Superior temporal gyrus (tissue), 1 donor: ENCODE measurements at regions not wholly inside any gene's neighbourhood (a gene's known extent, or its start where the extent isn't known, plus 50 kb on each side); places are given as distances from the start of the nearest gene placed in this dataset.

ENCODE experiments used
- DNase-seq: peaks from one replicate; pipeline ENCODE4 v3.0.0-alpha.2; 2016; ENCODE audit errors: extremely low spot score

DNA sequence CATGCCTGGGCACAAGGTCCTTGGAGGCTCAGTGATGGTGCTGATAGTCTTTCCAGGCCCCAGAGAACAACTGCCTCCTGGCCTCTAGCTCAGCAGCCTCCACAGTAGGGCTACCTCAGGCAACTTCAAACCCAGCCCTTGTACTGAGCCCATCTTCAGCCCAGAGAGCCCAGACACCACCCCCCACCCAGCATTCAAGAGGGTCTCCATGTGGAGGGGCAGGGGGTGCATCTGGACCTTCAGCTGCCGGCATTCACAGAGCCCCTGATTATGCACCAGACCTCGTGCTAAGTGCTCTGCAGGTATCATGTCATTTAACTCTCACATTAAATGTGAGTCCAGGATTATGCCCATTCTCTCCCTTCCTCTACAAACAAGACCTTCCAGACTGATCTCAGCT is 197.0 kb upstream of the ZC3H12A start:
- DNase-seq: no peak

DNA sequence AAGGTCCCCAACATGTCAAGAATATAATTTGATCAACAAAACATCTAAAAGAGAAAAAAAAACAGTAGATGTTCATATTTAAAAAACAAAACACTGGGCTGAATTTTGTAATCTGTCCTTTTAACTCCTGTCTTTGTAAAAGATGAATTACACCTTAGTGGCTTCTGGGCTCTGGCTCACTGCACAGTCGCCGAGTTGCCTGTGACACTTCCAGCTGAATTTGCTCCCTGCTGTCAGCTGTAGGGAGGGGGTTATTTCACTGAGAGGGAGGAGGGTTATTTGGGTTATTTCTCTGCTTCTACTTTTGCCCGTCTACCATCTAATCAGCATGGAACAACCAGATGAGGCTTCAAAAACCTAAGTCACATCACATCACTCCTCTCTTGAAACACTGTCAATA is 193.0 kb upstream of the ZC3H12A start:
- DNase-seq: no peak

DNA sequence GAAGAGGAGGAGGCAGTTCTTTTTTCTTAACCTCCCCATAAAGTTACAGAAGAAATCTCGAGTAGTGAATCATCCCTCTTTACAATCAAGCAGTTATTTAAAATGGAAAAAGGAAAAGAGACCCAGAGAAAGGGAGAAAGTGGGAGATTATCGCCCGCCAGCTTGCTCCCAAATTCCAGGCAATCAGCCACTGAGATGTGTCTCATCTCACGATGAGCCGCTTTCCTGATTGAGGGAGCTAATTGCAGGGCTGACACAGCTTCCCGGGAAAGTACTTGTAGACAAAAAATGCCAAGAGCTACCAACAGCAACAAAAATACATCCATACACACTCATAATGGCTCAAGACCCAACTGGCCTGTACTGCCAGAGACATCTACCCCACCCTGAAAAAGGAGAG is 191.6 kb upstream of the ZC3H12A start:
- no peak for DNase-seq

DNA sequence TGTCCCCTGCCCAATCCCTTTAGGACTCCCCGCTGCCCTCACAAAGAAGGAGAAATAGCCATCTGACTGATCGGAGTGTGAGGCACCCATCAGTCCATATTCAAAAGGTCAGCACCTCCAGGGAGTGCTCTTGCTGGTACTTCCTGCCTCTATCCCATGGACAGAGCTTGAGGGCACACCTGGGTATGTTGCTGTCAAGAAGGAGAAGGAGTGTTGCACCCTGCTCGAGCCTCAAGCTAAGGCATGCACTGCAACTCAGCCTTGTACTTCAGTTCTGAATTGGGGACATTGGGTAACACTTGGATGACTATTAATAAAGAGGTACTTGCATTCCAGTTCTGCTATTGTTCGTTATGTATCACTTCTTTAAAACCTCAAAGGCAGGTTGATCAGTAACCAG is 190.3 kb upstream of the ZC3H12A start:
- DNase-seq: no peak

DNA sequence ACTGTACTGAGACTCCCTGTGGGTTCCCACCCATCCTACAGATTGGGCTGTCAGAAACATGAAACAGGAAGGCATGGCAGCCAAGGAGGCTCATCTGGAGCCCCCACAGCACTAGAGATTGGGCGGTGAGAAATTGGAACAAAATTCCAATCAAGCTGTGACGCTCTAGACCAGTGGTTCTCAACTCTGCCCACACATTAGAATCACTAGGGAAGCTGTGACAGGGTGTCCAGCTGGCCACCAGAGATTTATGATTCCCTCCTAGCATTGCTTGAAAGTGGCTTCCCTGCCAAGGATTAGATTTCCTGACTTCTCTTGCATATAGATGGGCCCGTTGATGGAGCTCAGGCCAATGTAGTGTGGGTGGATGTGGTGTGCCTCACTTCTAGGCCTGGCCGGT is 187.5 kb upstream of the ZC3H12A start:
- DNase-seq: peak; percentile 56

DNA sequence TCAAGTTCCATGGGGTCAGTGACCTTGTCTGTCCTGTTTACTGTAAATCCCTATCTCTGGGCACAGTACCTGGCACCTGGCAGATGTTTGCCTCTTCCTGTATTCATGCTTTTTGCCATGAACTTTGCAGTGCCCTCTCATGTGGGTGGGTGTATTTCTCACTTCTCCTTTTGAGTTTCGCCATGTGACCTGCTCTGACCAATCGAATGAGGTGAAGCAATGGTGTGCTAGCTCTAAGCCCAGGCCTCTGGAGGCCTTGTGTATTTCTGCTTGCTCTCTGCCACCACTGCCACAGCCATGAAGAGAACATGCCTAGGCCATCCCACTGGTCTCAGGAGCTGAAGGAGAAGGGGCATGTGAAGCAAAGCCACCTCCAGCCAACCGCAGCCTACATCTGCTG is 185.5 kb upstream of the ZC3H12A start:
- DNase-seq: no peak

DNA sequence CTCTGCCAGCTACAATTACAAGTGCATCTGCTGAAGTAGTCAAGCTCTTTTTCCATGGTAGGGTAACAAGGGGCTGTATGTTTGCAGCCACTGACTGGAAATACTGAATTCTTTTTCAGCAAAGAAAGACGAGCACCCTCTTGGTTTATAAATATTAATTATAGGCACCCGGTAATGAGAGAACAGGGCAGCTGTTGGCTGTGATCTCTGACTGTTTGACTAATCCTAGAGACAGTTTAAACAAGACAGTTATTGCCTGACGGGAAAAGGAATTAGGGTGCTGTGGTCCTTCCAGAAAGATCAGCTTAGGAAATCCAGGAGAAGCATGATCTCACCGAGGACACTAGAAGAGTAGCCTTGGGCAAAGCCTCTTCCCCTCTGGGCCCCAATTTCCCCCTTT is 183.7 kb upstream of the ZC3H12A start:
- DNase-seq: no peak

DNA sequence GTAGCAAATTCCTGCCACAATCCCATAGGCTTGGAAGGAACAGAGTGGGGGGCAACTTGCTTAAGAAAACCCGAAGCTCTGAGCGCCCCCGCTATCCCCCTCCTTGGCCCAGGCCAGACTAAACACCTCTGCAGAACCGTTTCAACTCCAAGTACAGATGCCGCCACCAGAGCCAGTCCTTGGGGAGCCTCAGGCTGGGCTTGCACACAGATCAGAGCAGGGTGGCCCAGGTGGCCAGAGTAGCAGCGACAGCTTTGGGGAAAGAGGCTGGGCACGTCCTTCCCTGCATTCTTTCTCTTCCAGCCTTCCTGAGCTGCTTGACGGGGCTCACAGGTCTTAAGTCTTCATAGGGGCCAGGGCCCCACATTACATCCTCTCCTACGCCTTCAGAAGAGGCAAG is 181.6 kb upstream of the ZC3H12A start:
- no peak for DNase-seq

DNA sequence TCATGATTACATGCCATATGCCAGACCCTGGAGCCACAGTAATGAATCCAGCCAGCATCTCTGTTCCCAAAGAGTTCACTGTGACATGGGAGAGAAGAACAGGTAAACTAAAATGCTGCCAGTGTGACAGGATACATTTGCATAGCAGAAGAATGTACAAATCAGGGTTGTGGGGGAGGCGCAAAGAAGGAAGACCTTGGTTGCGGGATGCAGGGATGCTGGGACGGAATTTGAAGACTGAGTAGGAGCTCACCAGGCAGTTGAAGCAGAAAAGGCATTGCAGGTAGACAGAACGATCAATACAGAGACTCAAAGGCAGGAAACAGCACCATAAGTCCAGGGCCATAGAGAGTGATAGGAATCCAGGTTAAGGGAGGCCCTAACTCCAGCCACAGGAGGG is 180.3 kb upstream of the ZC3H12A start:
- no peak for DNase-seq

DNA sequence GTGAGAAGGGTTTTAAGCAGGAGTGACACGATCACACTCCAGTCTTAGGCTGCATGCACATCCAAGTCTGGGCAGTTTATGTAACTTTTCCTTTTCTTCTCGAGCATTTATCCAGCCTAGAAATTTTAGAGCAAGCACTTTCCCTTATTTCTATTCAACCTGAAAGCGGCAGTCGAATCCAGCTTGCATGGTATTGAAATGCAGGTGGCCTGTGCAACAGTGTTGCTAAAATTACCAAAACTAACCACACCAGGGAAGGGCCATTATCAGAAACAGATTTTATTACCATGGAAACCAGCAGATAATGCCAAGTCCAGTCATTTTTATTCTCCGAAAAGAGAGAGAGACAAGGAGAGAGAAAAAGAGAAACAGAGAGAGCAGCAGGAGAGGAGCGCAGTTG is 179.9 kb upstream of the ZC3H12A start:
- DNase-seq: peak; percentile 61

DNA sequence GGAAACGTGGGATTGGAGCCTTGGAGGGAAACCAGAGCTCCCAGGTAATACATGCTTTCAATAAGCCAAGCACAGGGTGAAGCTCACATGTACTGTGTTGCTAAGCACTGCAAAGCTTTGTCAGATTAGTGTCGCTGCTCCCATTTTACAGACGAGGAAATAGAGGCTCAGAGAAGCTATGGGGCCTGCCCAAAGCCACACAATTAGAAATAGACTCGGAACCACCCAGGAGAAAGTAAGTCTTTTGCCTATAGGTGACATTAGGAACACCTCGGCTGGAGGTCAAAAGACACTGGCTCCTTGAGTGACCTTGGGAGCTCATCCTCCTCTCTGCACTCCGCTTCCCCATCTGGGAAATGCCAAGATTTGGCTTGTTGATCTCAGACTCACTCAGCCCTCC is 175.6 kb upstream of the ZC3H12A start:
- no peak for DNase-seq

DNA sequence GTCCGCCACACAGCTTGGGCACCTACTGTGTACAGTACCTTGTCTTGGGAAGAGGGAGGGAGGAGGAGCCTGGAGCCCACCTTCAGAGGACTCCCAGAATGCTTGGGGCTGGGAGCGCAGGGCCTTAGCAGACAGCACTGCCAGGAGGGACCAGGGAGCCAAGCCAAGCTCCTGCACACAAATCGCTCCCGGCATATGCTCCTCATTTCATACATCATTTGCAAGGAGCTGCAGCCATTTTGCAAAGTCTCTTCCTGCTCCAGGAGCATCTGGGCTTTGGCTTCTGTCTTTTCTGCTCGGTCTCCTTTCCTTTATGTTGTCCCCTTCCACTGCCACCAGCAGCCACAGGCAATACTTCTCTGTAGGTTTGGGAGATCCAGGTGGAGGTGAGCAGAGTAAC is 175.2 kb upstream of the ZC3H12A start:
- no peak for DNase-seq

DNA sequence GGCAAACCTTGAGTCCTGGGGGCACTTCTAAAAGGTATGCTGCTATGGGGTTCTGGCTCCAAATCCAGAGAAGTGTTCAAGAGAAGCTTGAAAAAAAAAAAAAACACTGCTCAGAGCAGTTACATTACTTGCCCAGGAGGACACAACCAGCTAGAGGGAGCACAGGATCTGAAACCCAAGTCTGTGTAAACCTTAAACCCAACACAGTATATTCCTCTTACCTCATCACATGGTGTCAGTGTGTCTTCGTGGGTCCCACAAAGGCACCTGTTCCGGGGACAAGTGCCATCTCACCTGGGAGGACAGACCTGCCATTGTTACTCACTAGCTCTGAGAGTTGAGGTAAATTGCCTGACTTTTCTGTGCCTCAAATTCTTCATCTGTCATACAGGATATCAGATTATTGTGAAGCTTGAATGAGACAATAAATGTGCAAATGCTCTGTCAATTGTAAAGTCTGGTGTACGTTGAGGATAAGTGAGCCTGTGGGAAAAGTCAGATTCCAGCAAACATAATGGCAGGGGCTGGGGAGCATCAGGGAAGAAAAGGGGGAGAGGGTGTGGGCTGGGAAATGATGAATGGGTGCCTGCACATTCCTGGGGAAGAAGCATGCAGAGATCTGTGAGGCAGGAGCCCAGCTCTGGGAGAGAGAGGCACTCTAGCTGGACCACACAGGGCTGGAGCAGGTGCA is 170.4 kb upstream of the ZC3H12A start:
- DNase-seq: no peak

DNA sequence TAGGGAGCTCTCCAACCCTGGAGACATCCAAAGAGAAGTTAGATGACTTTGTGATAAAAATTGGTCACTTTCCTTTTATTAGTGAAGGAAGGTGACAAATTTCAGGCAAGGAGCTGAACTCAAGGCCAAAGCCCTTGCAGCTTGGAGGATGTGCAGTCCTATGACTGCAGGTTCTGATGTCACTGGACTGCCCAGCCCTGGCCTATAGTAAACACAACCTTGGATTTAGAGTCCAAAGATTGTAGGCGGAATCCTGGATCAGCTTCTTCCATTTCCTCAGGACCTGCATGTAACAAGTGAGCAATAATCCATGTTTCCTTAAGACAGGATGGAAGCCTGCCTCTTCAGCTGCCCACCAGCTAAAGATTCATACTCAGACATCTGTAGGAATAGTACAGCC is 169.3 kb upstream of the ZC3H12A start:
- no peak for DNase-seq

DNA sequence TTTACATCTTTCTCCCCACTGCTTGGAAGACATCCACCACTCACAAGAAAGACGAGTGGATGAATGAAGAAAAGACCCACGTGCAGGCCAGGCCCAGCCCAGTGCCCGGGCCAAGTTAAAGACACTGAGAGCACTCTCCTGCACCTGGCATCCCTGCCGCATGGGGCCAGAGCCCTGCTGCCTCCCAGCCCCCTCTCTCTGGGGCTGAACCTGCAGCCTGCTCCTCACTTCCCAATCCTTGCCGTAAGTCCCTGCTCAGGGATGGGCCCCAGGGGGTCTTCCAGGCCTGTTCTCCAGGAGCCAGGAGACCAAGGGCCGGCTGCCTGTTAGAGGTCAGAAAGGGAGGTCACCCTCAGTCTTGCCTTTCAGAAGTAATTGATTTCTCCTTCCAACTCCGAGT is 168.5 kb upstream of the ZC3H12A start:
- DNase-seq: no peak

DNA sequence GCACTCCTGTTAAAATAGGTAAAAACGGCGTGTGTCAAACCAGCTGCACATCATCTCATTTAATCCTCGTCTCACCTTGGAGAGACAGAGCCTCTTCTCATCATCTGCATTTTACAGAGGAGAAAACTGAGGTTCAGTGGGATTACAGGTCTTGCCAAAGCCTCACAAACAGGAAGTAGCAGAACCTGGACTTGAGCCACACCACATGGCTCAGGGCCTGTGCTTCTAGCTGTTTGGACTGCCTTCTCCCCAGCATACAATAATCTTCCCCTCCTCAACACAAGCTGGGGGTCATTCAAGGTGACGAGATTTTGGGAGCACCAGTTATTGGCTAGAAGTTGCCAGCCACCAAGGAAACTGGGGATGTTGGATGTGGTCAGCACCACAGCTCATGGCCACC is 167.9 kb upstream of the ZC3H12A start:
- DNase-seq: no peak

DNA sequence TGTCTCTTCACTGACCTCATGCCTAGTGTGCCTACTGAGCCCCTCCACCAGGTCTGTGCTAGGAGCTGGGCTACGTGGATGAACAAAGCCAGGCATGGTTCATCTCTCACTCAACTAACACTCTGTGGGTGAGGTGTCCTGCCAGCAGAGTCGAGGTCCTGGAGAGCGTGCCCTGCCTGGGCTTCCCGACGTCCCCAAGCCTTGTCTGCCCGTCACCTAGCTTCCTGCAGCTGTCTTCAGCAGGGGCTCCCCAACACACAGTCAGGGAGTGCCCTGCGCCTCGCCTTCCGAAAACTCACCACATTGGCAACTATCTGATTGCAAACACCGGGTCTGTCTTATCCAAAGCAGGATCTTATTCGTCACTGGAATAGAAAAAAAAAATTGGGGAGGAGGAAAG is 167.5 kb upstream of the ZC3H12A start:
- no peak for DNase-seq

DNA sequence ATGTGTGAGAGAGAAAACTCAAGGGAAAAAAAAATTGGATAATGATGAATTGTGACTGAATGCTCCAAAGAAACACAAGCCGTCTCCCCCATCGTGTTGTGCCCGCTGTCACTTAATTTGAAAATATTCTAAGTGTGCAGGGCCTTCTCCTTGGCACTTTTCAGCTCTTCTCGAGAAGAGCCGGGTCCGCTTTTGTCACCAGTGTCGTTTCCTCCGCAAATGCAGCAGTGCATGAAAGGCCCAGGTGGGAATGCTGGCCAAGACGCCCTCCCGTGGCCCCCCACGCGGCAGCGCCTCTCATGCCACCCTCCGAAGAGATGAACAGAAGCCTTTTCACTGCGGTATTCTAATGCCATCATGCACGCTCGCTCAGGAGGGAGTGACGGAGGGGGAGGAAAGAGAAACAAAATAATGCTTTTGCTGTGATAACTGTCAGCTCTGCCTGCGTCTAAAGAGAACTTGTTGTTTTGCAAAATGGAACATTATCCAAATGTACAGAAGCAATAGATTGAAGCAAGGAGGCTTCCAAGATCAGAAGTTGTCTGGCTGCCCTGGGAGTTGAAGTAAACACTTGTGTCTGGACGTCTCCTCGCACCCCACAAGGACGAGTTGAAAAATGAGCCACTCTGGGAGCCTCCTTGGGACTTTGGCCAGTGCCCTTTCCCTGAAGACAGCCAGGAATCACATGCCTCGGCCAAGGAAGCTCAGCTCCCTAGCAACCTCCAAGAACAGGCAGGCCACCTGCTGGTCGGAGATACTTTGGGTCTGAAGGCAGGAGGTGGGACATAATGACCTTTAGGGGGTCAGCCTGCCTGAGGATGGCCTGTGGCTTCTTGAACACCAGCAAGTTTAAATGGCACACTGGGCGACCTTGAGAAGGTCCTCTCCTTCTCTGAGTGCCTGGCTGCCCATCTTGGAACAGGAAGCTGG is 166.1 kb upstream of the ZC3H12A start:
- peak; percentile 71 for DNase-seq

DNA sequence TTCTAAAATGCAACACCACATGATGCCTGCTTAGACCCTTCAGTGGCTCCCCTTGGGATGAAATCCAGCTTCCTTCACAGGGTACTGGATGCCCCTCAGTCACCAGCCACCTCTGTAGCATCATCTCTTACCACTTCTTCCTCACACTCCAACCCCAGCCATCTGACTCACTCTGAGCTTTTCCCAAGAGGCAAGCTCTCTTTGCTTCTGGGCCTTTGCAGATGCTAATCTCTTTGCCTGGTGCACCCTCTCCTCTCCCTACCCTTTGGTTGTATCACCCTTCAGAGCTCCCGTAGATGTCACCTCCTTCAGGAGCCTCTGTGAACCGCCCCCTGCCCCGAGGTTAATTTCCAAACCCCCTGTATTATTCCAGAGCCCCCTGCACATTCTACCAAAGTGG is 164.8 kb upstream of the ZC3H12A start:
- no peak for DNase-seq

DNA sequence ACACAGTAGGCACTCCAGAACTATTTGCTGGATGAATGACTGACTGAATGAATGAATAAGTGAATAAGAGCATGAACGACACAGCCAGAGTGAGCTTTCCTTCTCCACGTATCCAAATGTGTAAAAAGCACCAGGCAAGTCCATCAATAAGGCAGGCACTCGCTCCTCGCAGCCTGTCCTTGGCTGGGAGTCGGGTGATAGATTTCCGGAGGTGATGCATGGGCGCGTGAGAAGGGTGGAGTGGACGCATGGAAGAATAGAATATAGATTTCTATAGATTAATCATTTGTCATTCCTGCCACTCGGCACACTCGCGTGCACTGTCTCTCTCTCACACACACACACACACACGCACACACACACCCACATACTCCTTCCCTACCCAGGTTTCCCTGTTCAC is 164.3 kb upstream of the ZC3H12A start:
- DNase-seq: no peak

DNA sequence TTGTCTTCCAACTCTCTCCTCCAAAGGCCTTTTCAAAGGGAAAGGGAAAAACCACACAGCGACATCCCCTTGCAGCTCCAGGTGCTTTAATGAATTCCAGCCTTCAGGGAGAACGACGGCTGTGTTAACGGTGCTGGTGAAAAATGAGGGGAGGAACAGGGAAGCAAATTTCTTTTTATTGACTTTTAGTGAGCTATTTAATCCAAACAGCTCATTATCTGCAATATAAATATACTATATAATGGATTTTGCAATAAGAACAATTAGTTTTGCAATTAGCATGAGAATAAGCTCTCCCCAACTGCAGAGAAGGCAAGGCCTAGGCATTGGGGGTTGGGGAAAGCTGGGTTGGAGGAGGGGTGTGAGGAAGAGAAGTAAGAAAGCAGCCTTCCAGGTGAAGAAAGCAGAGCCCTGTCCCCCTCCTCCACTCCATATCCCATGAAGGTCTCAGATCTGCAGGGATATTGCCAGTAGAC is 159.0 kb upstream of the ZC3H12A start:
- DNase-seq: no peak

DNA sequence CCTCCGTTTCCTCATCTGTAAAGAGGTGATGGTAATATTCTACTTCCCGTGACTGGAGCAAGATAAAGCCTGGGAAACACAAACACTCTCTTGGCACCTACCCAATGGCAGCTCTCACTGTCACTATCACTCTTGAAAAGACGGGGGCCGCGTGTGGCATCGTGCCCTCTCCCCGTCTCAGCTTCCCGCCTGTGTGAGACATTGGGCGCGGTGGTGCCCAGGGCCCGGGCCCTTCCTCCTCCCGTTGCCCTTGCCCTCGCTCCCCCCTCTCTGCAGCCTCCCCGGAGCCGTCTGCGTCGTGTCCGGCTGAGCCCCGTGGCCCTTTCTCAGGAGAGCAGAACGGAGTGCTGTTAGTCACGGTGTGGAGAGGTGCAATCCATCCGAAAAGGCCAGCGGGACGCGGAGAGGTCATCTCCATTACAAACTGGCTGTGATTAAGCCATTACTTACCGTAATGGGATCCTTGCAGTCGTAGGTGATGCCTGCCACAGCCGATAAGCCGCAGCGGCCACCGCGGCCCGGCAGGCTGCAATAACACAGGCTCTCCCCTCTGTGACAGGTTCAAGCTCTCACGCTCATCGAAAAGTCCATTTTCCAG is 156.4 kb upstream of the ZC3H12A start:
- no peak for DNase-seq

DNA sequence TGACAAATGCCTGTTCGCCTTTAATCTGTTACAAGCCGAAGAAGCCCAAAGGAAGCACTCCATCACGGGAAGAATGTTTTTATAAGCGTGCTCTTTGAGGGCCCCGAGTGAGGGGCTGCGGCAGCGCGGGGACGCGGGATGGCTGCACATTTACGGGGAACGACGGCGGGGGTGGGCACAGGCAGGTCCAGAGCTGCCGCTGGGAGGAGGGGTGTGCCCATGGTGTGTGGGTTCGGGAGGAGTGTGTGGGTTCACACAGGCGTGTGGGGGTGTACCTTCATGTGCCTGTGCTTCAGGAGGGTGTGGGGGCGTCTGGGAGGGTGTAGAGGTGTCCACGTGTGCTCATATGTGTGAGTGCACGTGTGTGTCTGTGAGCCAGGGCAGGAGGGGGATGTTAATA is 155.9 kb upstream of the ZC3H12A start:
- no peak for DNase-seq
